ENCODE measurements at regions not wholly inside any gene's neighbourhood (a gene's known extent, or its start where the extent isn't known, plus 50 kb on each side); places are given as distances from the start of the nearest gene placed in this dataset.

- Histone ChIP-seq H3K79me2 (ENCODE audit: low read depth) (no peaks in the 10 kb centered on the region), H3K9me2 (ENCODE audit: insufficient read depth) (no peaks in the 10 kb centered on the region), H3K27ac (no peak overlapping the region), H3K36me3 (ENCODE audit: low read depth) (no peaks in the 10 kb centered on the region), H3K4me3 (no peak overlapping the region), H4K20me1 (ENCODE audit: insufficient read depth) (no peaks in the 10 kb centered on the region), H3K4me2 (no peak overlapping the region), H3F3A (ENCODE audit: insufficient read depth, low read depth) (peaks cover 4% of the 10 kb centered on the region; the same call in 1 of the 2 replicates), H3K4me1 (replicated peaks; ENCODE audit: insufficient read depth) (peaks cover 8% of the 10 kb centered on the region), H3K27me3 (ENCODE audit: insufficient read depth, low read depth) (no peaks in the 10 kb centered on the region), H2AFZ (no peak overlapping the region), H3K9me3 (ENCODE audit: insufficient read depth, low read depth) (no peaks in the 10 kb centered on the region; the same call in 1 of the 2 replicates)
- POLR2A ChIA-PET (ENCODE audit: unreplicated experiment) = no interaction called here
- CTCF ChIA-PET = no interaction called here
- no TSS peak for BruUV-seq (replicated peaks)
- intact Hi-C loops (cut with micrococcal nuclease; ENCODE audit: unreplicated experiment) = no loop called here
- TF ChIP-seq EZH2 (IDR thresholded peaks at IDR 0.05; ENCODE audit: low read depth) = no peak
- TF ChIP-seq CTCF (conservative IDR thresholded peaks at IDR 0.05) = no peak
- DNase-seq = no peak
Measured at GRCh38 chr4:13912966-13913365, 285.4 kb upstream of the BOD1L1 start.

- CTCF ChIA-PET = no interaction called here
- H3K27me3 ChIP-seq (ENCODE audit: insufficient read depth, low read depth) = no peaks in the 10 kb centered on the region
- H3K4me3 ChIP-seq = no peak overlapping the region
- no peak overlapping the region for H2AFZ ChIP-seq
- TF ChIP-seq EZH2 (IDR thresholded peaks at IDR 0.05; ENCODE audit: low read depth) = no peak
- TF ChIP-seq CTCF (conservative IDR thresholded peaks at IDR 0.05) = no peak
- no peaks in the 10 kb centered on the region; the same call in 1 of the 2 replicates for H3K9me2 ChIP-seq (ENCODE audit: insufficient read depth)
- no peak overlapping the region for H3K27ac ChIP-seq
- H3F3A ChIP-seq (ENCODE audit: insufficient read depth, low read depth) = peaks cover 26% of the 10 kb centered on the region
- no peaks in the 10 kb centered on the region for H4K20me1 ChIP-seq (ENCODE audit: insufficient read depth)
- H3K4me2 ChIP-seq = no peak overlapping the region
- BruUV-seq (replicated peaks) = no TSS peak
- POLR2A ChIA-PET (ENCODE audit: unreplicated experiment) = no interaction called here
- H3K36me3 ChIP-seq (ENCODE audit: low read depth) = no peaks in the 10 kb centered on the region
- no peaks in the 10 kb centered on the region for H3K79me2 ChIP-seq (ENCODE audit: low read depth)
- H3K9me3 ChIP-seq (ENCODE audit: insufficient read depth, low read depth) = peaks cover 6% of the 10 kb centered on the region; the same call in 1 of the 2 replicates
- no peak for DNase-seq
- intact Hi-C loops (cut with micrococcal nuclease; ENCODE audit: unreplicated experiment) = no loop called here
- H3K4me1 ChIP-seq (replicated peaks; ENCODE audit: insufficient read depth) = peaks cover 35% of the 10 kb centered on the region
Measured at GRCh38 chr4:13917015-13917414, 289.5 kb upstream of the BOD1L1 start.

- Histone ChIP-seq H3K27ac (no peak overlapping the region), H3K9me2 (ENCODE audit: insufficient read depth) (no peaks in the 10 kb centered on the region; the same call in 1 of the 2 replicates), H3K79me2 (ENCODE audit: low read depth) (no peaks in the 10 kb centered on the region), H3K9me3 (ENCODE audit: insufficient read depth, low read depth) (peaks cover 6% of the 10 kb centered on the region; the same call in 1 of the 2 replicates), H3K4me1 (replicated peaks; ENCODE audit: insufficient read depth) (peaks cover 37% of the 10 kb centered on the region), H3K27me3 (ENCODE audit: insufficient read depth, low read depth) (no peaks in the 10 kb centered on the region), H3K36me3 (ENCODE audit: low read depth) (no peaks in the 10 kb centered on the region), H3K4me3 (no peak overlapping the region), H4K20me1 (ENCODE audit: insufficient read depth) (no peaks in the 10 kb centered on the region), H2AFZ (no peak overlapping the region), H3F3A (ENCODE audit: insufficient read depth, low read depth) (peaks cover 26% of the 10 kb centered on the region), H3K4me2 (no peak overlapping the region)
- POLR2A ChIA-PET (ENCODE audit: unreplicated experiment) = no interaction called here
- BruUV-seq (replicated peaks) = no TSS peak
- DNase-seq = no peak
- intact Hi-C loops (cut with micrococcal nuclease; ENCODE audit: unreplicated experiment) = no loop called here
- CTCF ChIA-PET = no interaction called here
- TF ChIP-seq CTCF (conservative IDR thresholded peaks at IDR 0.05) = no peak
- no peak for TF ChIP-seq EZH2 (IDR thresholded peaks at IDR 0.05; ENCODE audit: low read depth)
Measured at GRCh38 chr4:13918110-13918509, 290.6 kb upstream of the BOD1L1 start.
